HCT116 (cell line): ENCODE measurements at regions not wholly inside any gene's neighbourhood (a gene's known extent, or its start where the extent isn't known, plus 50 kb on each side); places are given as distances from the start of the nearest gene placed in this dataset.

Source experiments
- CBX3 ChIP-seq: IDR thresholded peaks from 2 replicates; pipeline ENCODE4 v1.6.1; 2012; ENCODE audit warnings: low read depth
- POLR2A ChIP-seq: IDR thresholded peaks from 2 replicates; pipeline ENCODE4 v1.7.0; 2011; ENCODE audit warnings: borderline replicate concordance; ENCODE audit not compliant: insufficient read depth, insufficient read length; ENCODE audit errors: extremely low read depth
- POLR2AphosphoS5 ChIP-seq: IDR thresholded peaks from 2 replicates; pipeline ENCODE4 v1.6.1; 2011; ENCODE audit warnings: mild to moderate bottlenecking, low read depth, low read length, moderate library complexity
- REST ChIP-seq: IDR thresholded peaks from 2 replicates; pipeline ENCODE4 v1.6.1; 2012; ENCODE audit warnings: low read depth
- SP1 ChIP-seq: IDR thresholded peaks from 2 replicates; pipeline ENCODE4 v1.6.1; 2012; ENCODE audit warnings: low read depth
- ZNF274 ChIP-seq: fragments of 200-500 bp; sonication (Bioruptor generic); IDR thresholded peaks from 2 replicates; pipeline ENCODE4 v1.6.1; 2014; ENCODE audit warnings: mild to moderate bottlenecking, low read depth, low read length, inconsistent platforms
- TF ChIP-seq, protein P1 (sequence below), 3 experiments: fragments of 200-600 bp in 1 of 3; sonication (generic) in 1 of 3; IDR thresholded peaks in 2 of 3; conservative IDR thresholded peaks in 1 of 3; 2 replicates each; pipeline ENCODE4 v1.5.1; 2012 to 2017; ENCODE audit warnings: low read depth in 2 of 3, low read length in 2 of 3, antibody characterized with exemption in 1 of 3, borderline replicate concordance in 1 of 3, control low read depth in 1 of 3, mild to moderate bottlenecking in 1 of 3, mixed read lengths in 1 of 3, mixed run types in 1 of 3, moderate library complexity in 1 of 3; ENCODE audit not compliant: insufficient read depth in 1 of 3

DNA sequence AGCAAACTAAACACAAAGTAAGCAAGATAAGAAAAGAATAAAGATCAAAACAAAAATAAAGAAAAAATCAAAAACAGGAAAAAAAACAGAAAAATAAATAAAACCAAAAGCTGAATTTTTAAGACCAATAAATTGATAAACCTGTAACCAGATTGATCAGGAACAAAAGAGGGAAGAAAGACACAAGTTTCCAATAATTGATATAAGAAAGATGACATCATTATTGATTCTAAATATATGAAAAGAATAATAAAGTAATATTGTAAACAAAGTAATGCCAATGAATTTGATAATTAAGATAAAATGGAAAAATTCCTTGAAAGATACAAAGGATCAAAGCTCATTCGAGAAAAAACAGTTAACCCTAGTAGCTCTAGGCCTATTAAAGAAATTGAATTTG lies 394.6 kb upstream of the LRATD1 start:
- no peak for TF ChIP-seq POLR2AphosphoS5
- TF ChIP-seq, protein P1, sequence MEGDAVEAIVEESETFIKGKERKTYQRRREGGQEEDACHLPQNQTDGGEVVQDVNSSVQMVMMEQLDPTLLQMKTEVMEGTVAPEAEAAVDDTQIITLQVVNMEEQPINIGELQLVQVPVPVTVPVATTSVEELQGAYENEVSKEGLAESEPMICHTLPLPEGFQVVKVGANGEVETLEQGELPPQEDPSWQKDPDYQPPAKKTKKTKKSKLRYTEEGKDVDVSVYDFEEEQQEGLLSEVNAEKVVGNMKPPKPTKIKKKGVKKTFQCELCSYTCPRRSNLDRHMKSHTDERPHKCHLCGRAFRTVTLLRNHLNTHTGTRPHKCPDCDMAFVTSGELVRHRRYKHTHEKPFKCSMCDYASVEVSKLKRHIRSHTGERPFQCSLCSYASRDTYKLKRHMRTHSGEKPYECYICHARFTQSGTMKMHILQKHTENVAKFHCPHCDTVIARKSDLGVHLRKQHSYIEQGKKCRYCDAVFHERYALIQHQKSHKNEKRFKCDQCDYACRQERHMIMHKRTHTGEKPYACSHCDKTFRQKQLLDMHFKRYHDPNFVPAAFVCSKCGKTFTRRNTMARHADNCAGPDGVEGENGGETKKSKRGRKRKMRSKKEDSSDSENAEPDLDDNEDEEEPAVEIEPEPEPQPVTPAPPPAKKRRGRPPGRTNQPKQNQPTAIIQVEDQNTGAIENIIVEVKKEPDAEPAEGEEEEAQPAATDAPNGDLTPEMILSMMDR (IDR thresholded peaks at IDR 0.05 in 2 of 3, conservative IDR thresholded peaks at IDR 0.05 in 1 of 3; ENCODE audit: borderline replicate concordance in 1 of 3, insufficient read depth in 1 of 3, low read depth in 2 of 3, low read length in 2 of 3): no peak
- TF ChIP-seq ZNF274: no peak
- no peak for TF ChIP-seq POLR2A
- TF ChIP-seq REST: no peak
- TF ChIP-seq CBX3: no peak
- no peak for TF ChIP-seq SP1
